A204.1 (cell line): ENCODE measurements at regions not wholly inside any gene's neighbourhood (a gene's known extent, or its start where the extent isn't known, plus 50 kb on each side); places are given as distances from the start of the nearest gene placed in this dataset.

ENCODE experiments used
- FAIRE-seq: peaks from 2 replicates; lab custom pipeline; 2012; peaks lifted over from hg19 to GRCh38; lab: Jason Lieb, UNC

GRCh38 chr2:166550923-166551322 lies 56.9 kb upstream of the SCN7A start:
- no peak for FAIRE-seq

- no peak for FAIRE-seq
These were observed 51.4 kb upstream of the SCN7A start for GRCh38 chr2:166545473-166545872.
